Uterus (tissue), 2 donors: ENCODE measurements at regions not wholly inside any gene's neighbourhood (a gene's known extent, or its start where the extent isn't known, plus 50 kb on each side); places are given as distances from the start of the nearest gene placed in this dataset.

Experiments used
- CTCF ChIP-seq, 4 experiments: fragments of 200-600 bp in 2 of 4; fragments of 450-650 bp in 2 of 4; sonication (generic) in 2 of 4; IDR thresholded peaks; one replicate each; pipeline ENCODE4 v1.5.1; 2016 to 2019; ENCODE audit warnings: antibody characterized with exemption in 4 of 4, mild to moderate bottlenecking in 2 of 4, moderate library complexity in 1 of 4
- POLR2A ChIP-seq, 2 donors: fragments of 450-650 bp; IDR thresholded peaks; one replicate each; pipeline ENCODE4 v1.6.1; 2016; ENCODE audit warnings: antibody characterized with exemption in 2 of 2, mild to moderate bottlenecking in 1 of 2, moderate library complexity in 1 of 2

GRCh38 chr2:160564591-160564990, 71.0 kb upstream of the RBMS1 start:
- TF ChIP-seq CTCF (IDR thresholded peaks at IDR 0.05) (no peak), POLR2A (IDR thresholded peaks at IDR 0.05) (no peak)
